ENCODE measurements at regions not wholly inside any gene's neighbourhood (a gene's known extent, or its start where the extent isn't known, plus 50 kb on each side); places are given as distances from the start of the nearest gene placed in this dataset.

GRCh38 chr6:6711832-6712448 is 123.4 kb downstream of the LY86 start:
- TF ChIP-seq CTCF (IDR thresholded peaks at IDR 0.05) = no peak
- no peak for TF ChIP-seq POLR2A (IDR thresholded peaks at IDR 0.05)

All from uterus (tissue), 2 donors.